Heart left ventricle (tissue), 13 donors: ENCODE measurements at regions not wholly inside any gene's neighbourhood (a gene's known extent, or its start where the extent isn't known, plus 50 kb on each side); places are given as distances from the start of the nearest gene placed in this dataset.

Experiments used
- CTCF ChIP-seq, 12 donors: fragments of 200-600 bp; sonication (generic) in 4 of 12; IDR thresholded peaks; one replicate each; pipeline versions ENCODE4 v1.5.0 to v1.8.0; 2018 to 2022; ENCODE audit warnings: antibody characterized with exemption in 12 of 12, mild to moderate bottlenecking in 5 of 12
- POLR2A ChIP-seq, 2 donors: fragments of 450-650 bp; IDR thresholded peaks; one replicate each; pipeline ENCODE4 v1.6.1; 2017; ENCODE audit warnings: antibody characterized with exemption in 2 of 2, mild to moderate bottlenecking in 2 of 2, moderate library complexity in 2 of 2
- donor health status: ischemic (EF 13 %, LVEDD 7.1; RV severe dilation, severe dysfunction).
- donor health status: DM: no; HTN: yes; CAD: no.
- donor health status: DM: no; HTN: no; CAD: no.
- donor health status: ischemic (EF 25% LVEDD 6.9; RV normal size, moderate dysfunction).
- donor health status: ischemic (EF 25% LVEDD 5.7; RV mildly dilated, moderate dysfunction).
- donor health status: ischemic (EF 35%, LVEDD 5.7; RV mildly dilated, moderate dysfunction).
- donor health status: nonischemic (EF 11% LVEDD 7.7; RV severe dilation, severe dysfunction).
- donor health status: DM: yes; HTN: yes; CAD: no.
- donor health status: PGD.
- donor health status: ischemic (EF 29% LVEDD 5.4; RV normal size, mild dysfunction).
- donor health status: nonischemic (EF 23%, LVEDD 6.1; RV moderate dilation, normal function).

GRCh38 chr13:91291078-91291477, 56.4 kb upstream of the MIR17HG start:
- no peak for TF ChIP-seq CTCF (IDR thresholded peaks at IDR 0.05)
- no peak for TF ChIP-seq POLR2A (IDR thresholded peaks at IDR 0.05)
